ENCODE measurements at regions not wholly inside any gene's neighbourhood (a gene's known extent, or its start where the extent isn't known, plus 50 kb on each side); places are given as distances from the start of the nearest gene placed in this dataset.

DNA sequence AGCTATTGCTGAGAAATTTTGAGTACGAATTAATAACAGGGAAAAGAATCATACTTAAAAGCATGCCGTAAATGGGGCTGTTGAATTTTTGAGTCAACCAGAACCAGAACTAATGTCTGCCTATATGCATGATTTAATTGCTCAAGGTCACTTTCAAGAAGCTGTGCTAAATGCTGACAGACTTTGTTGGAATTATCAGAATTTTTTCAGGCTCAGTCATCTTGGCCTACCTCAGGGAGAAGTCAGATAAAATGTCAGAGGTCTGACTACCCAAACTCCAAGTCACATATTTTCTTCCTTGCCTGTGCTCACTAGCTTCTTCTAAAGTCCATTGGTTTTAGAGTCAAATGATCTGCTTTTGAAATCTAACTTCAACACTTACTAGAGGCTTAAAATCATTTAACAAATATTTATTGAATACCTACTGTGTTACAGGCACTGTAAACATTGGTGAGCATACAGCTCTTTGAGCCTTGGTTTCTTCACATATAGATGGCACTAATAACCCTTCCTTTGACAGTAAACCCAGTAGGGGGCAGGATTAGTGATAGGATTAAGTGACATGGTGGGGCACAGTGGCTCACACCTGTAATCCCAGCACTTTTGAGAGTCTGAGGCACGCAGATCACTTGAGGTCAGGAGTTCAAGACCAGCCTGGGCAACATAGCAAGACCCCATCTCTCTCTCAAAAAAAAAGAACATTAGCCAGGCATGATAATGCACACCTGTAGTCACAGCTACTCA lies 121.2 kb upstream of the SLC44A3 start:
- intact Hi-C loops (cut with DNase I), result no loop called here
- Histone ChIP-seq H3K27ac (ENCODE audit: low read depth in 2 of 2, low read length in 2 of 2) (no peak overlapping the region), H3K9ac (ENCODE audit: low read length in 3 of 3) (no peak overlapping the region), H3K27me3 (ENCODE audit: control insufficient read depth, insufficient read depth, low read length) (no peaks in the 10 kb centered on the region), H3K4me1 (ENCODE audit: control insufficient read depth in 2 of 3, insufficient read depth in 2 of 3, low read depth in 1 of 3, low read length in 3 of 3) (peaks cover 0 to 2% (median 0%) of the 10 kb centered on the region in 3 donors), H3K36me3 (ENCODE audit: control insufficient read depth in 2 of 3, insufficient read depth in 3 of 3, low read length in 3 of 3) (no peaks in the 10 kb centered on the region), H3K4me3 (ENCODE audit: low read length in 3 of 3) (no peak overlapping the region), H3K9me3 (ENCODE audit: control insufficient read depth in 2 of 3, insufficient read depth in 1 of 3, low read length in 3 of 3) (no peaks in the 10 kb centered on the region)
- no peak for DNase-seq
- FAIRE-seq, result no peak
- TF ChIP-seq, protein P1, sequence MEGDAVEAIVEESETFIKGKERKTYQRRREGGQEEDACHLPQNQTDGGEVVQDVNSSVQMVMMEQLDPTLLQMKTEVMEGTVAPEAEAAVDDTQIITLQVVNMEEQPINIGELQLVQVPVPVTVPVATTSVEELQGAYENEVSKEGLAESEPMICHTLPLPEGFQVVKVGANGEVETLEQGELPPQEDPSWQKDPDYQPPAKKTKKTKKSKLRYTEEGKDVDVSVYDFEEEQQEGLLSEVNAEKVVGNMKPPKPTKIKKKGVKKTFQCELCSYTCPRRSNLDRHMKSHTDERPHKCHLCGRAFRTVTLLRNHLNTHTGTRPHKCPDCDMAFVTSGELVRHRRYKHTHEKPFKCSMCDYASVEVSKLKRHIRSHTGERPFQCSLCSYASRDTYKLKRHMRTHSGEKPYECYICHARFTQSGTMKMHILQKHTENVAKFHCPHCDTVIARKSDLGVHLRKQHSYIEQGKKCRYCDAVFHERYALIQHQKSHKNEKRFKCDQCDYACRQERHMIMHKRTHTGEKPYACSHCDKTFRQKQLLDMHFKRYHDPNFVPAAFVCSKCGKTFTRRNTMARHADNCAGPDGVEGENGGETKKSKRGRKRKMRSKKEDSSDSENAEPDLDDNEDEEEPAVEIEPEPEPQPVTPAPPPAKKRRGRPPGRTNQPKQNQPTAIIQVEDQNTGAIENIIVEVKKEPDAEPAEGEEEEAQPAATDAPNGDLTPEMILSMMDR (IDR thresholded peaks at IDR 0.05; ENCODE audit: borderline replicate concordance, extremely low read depth, insufficient read depth), result no peak

DNA sequence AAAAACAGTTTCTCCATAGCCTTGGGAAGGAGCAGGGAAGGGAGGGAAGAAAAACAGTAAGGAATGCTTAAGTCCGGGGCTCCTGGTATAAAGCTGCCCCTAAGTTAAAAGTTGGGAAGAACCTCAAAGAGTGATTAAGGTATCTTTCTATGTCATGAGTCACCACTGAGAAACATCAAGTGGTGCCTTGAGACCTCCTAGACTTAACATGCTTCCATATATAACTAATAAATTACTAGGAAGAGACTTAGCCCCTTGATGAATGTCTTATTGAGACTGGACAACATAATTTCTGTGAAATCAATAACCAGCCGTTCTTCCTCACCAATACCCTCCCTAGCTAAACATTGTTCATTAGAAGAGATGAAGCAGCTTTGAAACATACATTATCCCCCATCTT lies 121.8 kb upstream of the SLC44A3 start:
- TF ChIP-seq, protein P1 (IDR thresholded peaks at IDR 0.05; ENCODE audit: borderline replicate concordance, extremely low read depth, insufficient read depth), result no peak
- H3K36me3 ChIP-seq (ENCODE audit: control insufficient read depth in 2 of 3, insufficient read depth in 3 of 3, low read length in 3 of 3), result no peaks in the 10 kb centered on the region
- no peak overlapping the region for H3K4me3 ChIP-seq (ENCODE audit: low read length in 3 of 3)
- no peaks in the 10 kb centered on the region for H3K9me3 ChIP-seq (ENCODE audit: control insufficient read depth in 2 of 3, insufficient read depth in 1 of 3, low read length in 3 of 3)
- DNase-seq (no peak), FAIRE-seq (no peak)
- peaks cover 0 to 2% (median 0%) of the 10 kb centered on the region in 3 donors for H3K4me1 ChIP-seq (ENCODE audit: control insufficient read depth in 2 of 3, insufficient read depth in 2 of 3, low read depth in 1 of 3, low read length in 3 of 3)
- H3K9ac ChIP-seq (ENCODE audit: low read length in 3 of 3), result no peak overlapping the region
- intact Hi-C loops (cut with DNase I), result no loop called here
- no peaks in the 10 kb centered on the region for H3K27me3 ChIP-seq (ENCODE audit: control insufficient read depth, insufficient read depth, low read length)
- no peak overlapping the region for H3K27ac ChIP-seq (ENCODE audit: low read depth in 2 of 2, low read length in 2 of 2)

DNA sequence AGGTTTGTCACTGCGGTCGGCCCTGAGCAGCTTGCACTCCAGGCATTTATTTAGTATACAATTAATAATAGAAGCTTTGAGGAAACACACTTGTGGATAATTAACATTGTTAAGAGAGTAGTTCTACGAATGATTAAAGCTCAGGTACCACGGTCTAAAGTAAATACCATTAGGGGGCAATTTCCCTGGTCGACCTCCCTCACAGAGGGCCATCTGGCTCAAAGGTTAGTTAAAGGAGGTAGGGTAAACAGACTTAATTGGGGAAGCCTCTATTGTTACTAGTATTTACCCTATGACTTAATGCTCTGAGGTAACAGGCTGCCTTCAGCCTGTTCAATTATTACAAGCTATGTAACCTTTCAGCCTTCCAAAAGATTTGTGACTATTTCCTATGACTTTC lies 122.3 kb upstream of the SLC44A3 start:
- Histone ChIP-seq H3K4me1 (ENCODE audit: control insufficient read depth in 2 of 3, insufficient read depth in 2 of 3, low read depth in 1 of 3, low read length in 3 of 3) (peaks cover 0 to 2% (median 0%) of the 10 kb centered on the region in 3 donors), H3K9ac (ENCODE audit: low read length in 3 of 3) (no peak overlapping the region), H3K9me3 (ENCODE audit: control insufficient read depth in 2 of 3, insufficient read depth in 1 of 3, low read length in 3 of 3) (no peaks in the 10 kb centered on the region), H3K4me3 (ENCODE audit: low read length in 3 of 3) (no peak overlapping the region), H3K27me3 (ENCODE audit: control insufficient read depth, insufficient read depth, low read length) (no peaks in the 10 kb centered on the region), H3K36me3 (ENCODE audit: control insufficient read depth in 2 of 3, insufficient read depth in 3 of 3, low read length in 3 of 3) (no peaks in the 10 kb centered on the region), H3K27ac (ENCODE audit: low read depth in 2 of 2, low read length in 2 of 2) (no peak overlapping the region)
- TF ChIP-seq, protein P1 (IDR thresholded peaks at IDR 0.05; ENCODE audit: borderline replicate concordance, extremely low read depth, insufficient read depth), result no peak
- peak in 1 of 5 donors; percentile 61 for DNase-seq
- FAIRE-seq, result no peak
- intact Hi-C loops (cut with DNase I), result no loop called here

Measured in kidney (tissue), 13 donors.